ENCODE measurements at regions not wholly inside any gene's neighbourhood (a gene's known extent, or its start where the extent isn't known, plus 50 kb on each side); places are given as distances from the start of the nearest gene placed in this dataset.

GRCh38 chr1:229874609-229875008 lies 192.4 kb upstream of the GALNT2 start:
- TF ChIP-seq GATA3 (IDR thresholded peaks at IDR 0.05; ENCODE audit: low read depth, low read length) (no peak), GATA2 (IDR thresholded peaks at IDR 0.05; ENCODE audit: low read depth, low read length) (no peak)
